Stimulated activated CD4-positive, alpha-beta T cell treated with anti-CD3 and anti-CD28 coated beads, Interleukin-4, amount 100 ng/mL, for 48 hours (primary cell): ENCODE measurements at regions not wholly inside any gene's neighbourhood (a gene's known extent, or its start where the extent isn't known, plus 50 kb on each side); places are given as distances from the start of the nearest gene placed in this dataset.
"Not testable (repeated sequence)": the region's sequence is repeated elsewhere in the genome, so short reads cannot be mapped to it uniquely, and the experiment has no call there.

Experiments
- DNase-seq, 2 donors: peaks; one replicate each; pipeline ENCODE4 v3.0.0-alpha.2; 2020; ENCODE audit warnings: low read depth in 2 of 2

DNA sequence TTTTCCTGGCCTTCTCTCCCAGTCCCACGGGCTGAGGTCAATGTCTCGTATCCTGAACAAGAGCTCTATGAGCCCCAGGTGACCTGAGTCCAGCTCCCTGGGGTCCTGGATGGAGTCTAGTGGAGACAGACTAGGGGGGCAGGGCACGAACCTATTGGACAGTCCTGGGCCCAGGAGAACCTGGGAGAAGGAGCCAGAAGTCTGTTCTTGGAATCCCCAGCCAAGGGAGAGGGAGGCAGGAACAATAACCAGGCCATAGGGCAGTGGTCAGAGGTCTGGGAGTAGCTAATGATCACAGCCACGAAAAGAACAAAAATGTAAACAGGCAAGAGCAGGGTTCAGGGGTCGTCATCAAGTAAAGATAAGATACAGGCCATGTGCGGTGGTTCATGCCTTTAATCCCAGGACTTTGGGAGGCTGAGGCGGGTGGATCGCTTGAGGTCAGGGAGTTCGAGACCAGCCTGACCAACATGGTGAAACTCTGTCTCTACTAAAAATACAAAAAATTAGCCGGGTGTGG is 60.8 kb downstream of the COPRS start:
- DNase-seq = no peak

DNA sequence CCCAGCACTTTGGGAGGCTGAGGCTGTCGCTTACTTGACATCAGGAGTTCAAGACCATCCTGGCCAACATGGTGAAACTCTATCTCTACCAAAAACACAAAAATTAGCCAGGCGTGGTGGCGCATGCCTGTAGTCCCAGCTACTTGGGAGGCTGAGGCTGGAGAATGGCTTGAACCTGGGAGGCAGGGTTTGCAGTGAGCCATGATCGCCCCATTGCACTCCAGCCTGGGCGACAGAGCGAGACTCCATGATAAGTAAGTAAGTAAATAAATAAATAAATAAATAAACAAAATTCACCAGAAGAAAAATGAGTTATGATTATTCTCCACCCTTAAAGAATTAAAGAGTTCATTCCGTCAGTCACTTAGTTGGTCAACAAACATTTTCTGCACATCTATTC is 63.1 kb downstream of the COPRS start:
- not testable (repeated sequence) for DNase-seq

DNA sequence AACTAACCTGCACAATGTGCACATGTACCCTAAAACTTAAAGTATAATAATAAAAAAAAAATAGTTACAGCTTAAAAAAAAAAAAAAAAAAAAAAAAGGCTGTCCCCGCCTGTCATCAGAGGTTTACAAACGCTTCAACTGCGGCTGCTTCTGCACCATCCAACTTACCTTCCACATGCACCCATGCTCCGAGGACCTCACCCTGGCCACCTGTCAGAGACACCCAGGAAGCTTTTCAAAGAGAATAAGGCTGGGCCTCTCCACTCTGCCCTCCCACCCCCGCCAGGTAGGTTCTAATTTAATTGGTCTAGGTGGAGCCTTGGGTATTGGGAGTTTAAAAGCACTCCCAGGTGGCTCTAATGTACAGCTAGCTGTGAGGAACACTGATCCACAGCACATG is 64.9 kb downstream of the COPRS start:
- no peak for DNase-seq

DNA sequence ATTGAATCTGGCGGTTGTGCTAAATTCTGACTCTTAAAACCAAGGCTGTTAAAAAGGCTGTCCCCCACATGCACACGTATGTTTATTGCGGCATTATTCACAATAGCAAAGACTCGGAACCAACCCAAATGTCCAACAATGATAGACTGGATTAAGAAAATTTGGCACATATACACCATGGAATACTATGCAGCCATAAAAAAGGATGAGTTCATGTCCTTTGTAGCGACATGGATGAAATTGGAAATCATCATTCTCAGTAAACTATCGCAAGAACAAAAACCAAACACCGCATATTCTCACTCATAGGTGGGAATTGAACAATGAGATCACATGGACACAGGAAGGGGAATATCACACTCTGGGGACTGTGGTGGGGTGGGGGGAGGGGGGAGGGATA is 65.4 kb downstream of the COPRS start:
- DNase-seq = not testable (repeated sequence)

DNA sequence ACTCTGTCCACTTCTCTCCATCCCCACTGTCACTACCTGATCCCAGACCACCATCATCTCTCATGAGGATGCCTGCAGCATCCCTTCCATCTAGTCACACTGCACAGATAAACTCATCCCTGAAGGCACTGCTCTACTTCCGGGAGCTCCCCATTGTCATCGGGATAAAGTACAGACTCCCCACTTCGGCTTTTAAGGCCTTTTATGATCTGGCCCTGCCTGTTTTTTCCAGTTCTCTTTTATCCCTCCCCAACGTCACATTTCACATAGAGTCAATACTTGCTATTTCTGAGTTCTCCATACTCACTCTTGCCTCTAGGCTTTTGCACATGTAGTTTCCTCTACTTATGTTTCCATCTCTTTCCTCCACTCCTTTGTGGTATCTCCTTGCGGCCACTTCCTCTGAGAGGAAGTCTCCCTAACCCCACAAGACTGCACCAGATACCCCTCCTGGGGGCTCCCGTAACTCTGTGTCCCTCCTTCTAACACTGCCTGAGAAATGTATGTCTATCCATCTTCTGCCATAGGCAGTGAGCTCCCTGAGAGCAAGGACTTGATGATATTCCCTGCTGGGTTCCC is 66.9 kb downstream of the COPRS start:
- DNase-seq = no peak

DNA sequence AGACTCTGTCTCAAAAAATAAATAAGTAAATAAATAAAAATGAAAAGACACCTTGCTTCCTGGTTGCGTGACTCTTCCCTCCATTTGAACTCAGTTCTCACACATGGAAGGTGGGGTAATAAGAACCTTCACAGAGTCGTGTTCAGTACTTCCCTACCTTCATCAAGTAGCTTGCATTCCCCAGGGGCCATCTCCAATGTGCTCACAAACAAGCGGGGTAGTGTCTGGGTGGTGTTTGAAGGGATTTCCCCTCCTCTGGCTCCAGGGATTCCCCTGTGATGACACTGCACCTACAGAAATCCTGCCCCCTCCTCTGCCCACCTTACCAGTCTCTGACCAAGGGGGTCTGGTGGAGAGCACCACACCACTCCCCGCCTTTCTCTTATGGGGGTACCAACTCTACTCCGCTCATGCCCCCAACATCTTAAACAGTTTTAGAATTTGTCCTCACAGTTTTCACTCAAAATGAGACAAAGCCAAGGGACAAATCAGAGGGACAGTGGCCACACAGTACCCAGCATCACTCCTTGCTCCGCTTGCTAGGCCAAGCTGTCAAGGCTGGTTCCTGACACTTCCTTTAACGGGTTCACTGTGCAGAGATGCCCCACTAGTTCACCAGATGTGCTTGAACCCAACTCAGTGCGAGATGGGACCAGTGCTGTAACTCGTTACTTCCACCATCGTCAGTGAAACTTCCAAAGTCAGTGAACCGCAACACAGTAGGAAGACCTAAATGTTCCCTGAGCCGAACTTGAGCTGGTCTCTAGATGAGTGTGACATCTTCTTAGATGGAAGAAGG is 69.1 kb downstream of the COPRS start:
- DNase-seq = no peak

DNA sequence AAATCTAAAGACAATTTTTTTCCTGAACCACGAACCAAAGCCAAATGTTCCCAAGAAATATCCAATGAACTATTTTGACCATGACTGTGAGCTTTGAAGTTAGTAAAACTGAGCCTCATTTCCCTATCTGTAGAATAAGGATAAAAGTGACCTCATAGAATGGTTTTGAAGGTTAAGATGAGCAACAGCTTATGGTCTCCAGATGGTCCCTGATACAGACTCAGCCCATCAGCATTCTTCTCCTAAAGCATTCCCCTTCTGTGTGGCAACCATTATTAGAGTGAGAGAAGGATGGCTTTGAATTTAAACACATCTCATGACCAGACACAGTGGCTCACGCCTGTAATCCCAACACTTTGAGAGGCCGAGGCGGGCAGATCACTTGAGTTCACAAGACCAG is 70.1 kb downstream of the COPRS start:
- no peak for DNase-seq

DNA sequence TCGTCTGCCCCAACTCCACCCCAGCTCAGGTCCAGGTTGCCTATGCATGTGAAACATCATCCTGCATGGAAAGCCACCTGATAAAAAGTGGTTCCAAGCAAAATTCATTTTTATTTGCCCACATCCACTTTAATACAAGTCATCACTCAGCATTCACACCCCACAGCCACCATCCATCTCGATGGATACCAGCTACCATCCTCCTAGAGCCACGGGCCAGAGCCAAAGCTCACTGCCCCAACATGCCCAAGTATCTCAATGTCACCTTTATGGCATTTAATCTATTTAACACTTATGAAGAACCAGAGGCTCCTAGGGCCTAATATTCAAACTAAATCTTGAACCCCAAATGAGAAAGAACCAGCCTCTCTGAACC is 70.5 kb downstream of the COPRS start:
- no peak for DNase-seq

DNA sequence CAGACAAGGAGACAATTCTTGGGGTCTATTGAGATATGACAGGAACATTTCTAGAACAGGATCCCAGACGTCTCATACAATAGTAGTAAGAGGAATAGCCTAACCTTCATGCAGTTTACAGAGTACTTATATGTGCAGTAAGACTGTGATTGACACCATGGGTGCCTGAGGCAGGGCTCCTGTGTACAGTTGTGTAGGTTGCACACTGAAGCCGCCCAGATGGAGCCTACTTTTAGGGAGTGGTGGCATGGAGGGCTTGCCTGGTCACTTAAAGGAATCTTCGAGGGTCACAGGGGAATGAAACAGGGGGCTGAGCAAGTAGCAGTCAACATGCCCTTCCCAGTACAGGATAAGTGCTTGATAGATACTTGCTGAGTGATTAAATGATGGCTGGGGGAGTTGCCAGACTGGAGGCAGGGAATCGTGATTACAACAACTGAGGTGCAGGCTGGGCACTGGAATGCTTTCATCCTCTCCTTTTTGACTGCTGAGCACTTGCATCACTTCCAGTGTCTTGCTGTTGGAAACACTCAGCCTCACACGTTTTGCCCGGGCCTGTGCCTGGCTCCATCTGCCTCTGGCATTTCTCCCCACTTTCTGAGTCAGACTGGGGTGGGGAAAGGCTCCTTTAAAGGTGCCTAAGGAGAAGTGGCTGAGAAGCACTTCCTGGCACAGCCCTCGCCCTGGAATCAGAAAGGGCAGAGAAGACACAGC is 71.0 kb downstream of the COPRS start:
- no peak for DNase-seq

DNA sequence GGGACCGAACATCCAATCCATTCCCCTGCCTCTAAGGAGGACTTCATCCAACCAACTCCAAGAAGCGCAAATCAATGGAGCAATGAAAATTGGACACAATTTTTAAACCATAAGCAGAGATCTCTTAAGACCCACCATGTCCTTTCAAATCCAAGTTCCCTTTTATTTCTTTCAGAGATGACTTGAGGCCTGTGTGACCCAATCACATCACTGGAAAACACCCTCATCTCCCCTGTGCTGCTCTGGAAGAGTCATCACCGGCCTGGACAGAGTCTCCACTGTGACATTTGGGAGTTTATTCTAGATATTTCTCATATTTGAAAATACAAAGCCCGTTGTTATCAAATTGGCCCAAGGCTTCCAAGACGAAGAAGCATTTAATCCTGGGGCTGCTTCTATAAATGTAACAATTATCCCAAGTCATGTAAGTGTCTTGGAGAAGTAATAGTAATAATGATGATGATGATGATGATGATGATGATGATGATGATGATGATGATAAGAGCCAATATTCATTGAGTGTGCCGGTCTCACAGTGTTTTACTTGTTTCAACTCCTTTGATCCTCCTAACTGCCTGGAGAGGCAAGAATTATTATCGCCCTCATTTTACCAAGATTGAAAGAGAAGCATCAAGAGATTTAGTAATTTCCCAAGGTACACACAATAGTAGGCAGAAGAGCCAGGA is 72.1 kb downstream of the COPRS start:
- DNase-seq = no peak

DNA sequence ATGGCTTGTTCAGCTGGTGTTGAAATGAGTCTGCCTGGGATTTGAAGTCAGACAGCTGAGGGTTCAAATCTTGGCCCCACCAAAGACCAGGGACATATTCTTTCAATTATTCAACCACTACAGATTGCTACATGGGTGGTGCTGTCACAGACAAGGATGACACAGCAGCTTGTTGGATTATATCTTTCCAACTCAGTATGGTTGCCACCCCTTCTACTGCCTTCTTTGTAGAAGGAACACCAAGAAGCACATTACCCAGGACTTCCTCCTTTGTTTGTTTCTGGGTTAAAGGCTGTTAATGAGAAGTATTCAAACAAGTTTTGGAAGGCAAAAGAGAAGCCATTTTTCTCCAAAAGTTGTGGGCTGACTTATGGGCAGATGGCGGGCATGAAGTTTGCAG is 78.6 kb downstream of the COPRS start:
- no peak for DNase-seq

DNA sequence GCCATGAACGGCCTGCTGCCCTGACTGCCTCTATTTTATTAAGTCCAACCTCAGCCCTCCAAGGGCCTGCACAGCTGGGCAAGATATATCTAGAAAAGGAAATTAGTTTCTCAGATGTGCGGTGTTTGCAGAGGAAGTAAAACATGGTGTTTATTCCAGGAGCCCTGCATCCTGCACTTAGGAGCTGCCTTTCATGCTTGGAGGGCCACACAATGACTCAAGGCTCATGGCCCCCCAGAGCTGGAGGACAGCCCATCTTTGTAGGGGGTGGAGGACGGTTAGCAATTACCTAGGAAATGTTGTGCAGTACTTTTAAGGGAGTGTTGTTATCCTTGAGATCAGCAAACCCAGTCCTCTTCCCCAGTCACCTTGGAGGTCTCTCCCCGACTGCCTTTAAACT is 80.5 kb downstream of the COPRS start:
- DNase-seq = no peak

DNA sequence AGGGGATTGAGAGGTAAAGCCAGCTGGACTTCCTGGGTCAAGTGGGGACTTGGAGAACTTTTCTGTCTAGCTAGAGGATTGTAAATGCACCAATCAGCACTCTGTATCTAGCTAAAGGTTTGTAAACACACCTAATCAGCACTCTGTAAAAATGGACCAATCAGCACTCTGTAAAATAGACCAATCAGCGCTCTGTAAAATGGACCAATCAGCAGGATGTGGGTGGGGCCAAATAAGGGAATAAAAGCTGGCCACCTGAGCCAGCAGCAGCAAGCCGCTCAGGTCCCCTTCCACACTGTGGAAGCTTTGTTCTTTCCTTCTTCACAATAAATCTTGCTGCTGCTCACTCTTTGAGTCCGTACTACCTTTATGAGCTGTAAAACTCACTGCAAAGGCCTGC is 87.7 kb downstream of the COPRS start:
- not testable (repeated sequence) for DNase-seq

DNA sequence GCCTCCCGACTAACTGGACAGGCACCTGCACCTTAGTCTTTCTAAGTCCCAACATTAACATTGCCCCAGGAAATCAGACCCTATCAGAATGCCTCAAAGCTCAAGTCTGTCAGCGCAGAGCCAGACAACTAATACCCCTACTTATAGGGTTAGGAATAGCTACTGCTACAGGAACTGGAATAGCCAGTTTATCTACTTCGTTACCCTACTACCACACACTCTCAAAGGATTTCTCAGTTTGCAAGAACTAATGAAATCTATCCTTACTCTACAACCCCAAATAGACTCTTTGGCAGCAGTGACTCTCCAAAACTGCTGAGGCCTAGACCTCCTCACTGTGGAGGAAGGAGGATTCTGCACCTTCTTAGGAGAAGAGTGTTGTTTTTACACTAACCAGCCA is 88.5 kb downstream of the COPRS start:
- not testable (repeated sequence) for DNase-seq

DNA sequence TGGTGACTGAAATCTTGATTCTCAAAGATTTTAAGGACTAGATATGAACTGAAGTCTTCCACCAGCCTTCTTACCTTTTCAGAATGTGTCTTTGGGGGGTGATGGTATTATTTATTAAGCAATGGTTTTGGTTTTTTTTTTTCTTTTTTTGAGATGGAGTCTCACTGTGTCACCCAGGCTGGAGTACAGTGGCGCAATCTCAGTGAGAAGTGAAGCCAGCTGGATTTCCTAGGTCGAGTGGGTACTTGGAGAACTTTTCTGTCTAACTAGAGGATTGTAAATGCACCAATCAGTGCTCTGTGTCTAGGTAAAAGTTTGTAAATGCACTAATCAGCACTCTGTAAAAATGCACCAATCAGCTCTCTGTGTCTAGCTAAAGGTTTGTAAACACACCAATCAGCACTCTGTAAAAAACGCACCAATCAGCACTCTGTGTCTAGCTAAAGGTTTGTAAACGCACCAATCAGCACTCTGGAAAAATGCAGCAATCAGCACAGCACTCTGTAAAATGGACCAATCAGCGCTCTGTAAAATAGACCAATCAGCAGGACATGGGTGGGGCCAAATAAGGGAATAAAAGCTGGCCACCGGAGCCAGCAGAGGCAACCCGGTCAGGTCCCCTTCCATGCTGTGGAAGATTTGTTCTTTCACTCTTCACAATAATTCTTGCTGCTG is 97.1 kb downstream of the COPRS start:
- not testable (repeated sequence) for DNase-seq

DNA sequence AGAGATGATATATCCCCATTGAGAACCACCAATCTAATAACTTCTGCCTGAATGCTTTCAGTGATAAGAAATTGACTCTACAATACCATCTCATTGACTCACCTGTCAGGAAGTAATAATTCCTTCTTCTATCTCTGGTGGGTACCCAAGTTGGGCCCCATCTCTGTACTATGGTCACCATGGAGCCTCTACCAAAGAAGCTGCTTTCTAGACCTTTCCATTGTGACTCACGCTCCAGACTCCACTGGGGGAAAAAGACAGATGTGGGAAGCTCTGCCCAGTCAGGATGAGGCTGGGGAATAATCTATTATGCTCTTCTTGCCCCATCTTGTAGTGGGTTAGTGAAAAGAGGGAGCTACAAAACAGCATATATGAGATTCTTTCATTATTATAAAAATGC is 100.4 kb downstream of the COPRS start:
- no peak for DNase-seq

DNA sequence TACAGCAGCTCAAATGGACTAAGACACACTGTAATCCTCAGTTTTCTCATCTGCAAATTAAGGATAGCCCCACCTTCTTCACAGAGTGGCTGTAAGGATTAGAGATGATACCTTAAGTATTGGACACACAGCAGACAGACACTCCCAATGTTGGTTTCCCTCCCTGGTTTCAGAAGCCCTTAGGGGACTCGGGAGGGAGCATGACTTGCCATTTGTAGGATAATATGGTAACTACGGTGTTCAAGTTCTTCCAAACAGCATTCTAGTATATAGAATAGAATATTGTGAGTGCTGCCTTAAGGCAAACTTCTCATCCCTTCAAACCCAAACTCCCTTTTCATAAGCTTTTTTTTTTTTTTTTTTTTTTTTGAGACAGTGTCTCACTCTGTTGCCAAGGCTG is 101.9 kb downstream of the COPRS start:
- DNase-seq = no peak

DNA sequence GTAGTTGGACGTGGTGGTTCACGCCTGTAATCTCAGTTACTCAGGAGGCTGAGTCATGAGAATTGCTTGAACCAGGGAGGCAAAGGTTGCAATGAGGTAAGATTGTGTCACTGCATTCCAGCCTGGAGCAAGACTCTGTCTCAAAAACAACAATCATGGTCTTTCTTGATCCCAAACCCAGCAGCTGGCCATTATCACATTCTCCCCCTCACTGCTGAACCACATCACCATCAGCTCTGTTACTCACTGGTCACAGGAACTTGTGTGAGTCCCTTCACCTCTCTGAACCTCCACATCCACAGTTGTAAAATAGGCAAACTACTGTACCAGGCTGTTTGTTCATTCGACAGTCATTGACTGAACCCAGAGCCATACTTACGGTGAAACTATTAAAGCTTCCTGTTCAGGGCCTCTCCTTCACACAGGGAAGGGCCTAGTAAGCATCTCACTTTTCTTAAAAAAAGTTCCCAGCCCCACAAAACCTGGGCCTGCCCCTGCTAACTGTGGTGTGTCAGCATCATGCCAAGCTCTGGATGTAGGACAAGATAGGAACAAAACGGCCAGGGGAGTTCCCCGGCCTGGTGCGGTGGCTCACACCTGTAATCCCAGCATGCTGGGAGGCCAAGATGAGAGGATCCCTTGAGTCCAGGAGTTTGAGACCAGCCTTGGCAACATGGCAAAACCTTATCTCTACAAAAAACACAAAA is 104.7 kb downstream of the COPRS start:
- DNase-seq = no peak

DNA sequence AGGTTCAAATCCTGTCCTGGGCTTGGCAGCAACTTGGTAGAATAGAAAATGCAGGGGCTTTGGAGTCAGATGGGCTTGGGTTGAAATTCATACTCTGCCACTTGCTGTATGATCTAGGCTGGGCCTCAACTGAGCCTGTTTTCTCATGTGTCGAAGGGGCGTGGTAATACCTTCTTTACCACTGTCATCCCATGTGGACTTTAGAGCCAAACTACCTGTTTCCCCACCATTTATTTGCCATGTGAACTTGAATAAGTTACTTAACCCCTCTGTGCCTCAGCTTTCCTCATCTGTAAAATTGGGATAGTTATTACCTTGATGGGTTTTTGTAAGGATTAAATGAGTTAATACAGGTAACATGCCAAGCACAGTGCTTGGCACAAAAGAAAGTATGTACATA is 106.0 kb downstream of the COPRS start:
- no peak for DNase-seq

DNA sequence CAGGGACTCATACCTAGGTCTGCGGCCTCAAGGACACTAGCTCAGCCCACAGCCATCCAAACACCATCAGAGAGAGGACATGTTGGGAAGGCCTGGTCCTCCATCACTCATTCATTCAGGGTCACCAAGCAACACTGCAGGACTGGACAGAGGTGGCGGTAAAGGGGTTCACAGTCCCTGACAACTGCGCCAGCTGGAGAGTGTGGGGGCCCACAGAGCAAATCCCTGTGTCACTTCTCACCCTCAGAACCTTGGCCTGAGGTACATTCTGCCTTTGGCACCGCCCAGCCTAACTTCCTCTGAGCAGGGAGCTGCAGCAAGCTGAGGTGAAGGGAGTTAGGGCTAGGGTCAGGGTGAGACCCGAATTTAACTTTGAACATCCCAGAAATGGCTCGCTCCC is 106.5 kb downstream of the COPRS start:
- DNase-seq = no peak

DNA sequence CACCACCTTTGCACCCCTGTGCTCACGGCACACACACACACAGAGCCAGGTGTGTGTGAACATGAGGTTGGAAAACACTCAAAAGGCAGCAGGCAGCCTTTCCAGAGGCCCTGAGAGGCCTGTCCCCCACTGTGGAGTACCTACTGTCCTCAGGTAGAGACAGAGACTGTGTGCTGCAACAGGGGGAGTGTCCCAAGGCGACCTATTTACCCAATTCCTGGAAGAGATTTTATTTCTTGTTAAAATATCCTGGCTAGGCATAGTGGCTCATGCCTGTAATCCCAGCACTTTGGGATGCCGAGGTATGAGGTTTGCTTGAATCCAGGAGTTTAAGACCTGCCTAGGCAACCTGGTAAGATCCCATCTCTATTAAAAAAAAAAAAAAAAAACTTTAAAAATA is 108.5 kb downstream of the COPRS start:
- DNase-seq = no peak
